Fibroblast of pulmonary artery (primary cell): ENCODE measurements at regions not wholly inside any gene's neighbourhood (a gene's known extent, or its start where the extent isn't known, plus 50 kb on each side); places are given as distances from the start of the nearest gene placed in this dataset.
A peak's percentile ranks its signal among the peaks of the same experiment; 100 is the strongest.
"Not testable (repeated sequence)": the region's sequence is repeated elsewhere in the genome, so short reads cannot be mapped to it uniquely, and the experiment has no call there.

Source experiments
- DNase-seq: peaks from one replicate; pipeline ENCODE4 v3.0.0-alpha.2; 2010; ENCODE audit warnings: low read depth
- H3K4me3 ChIP-seq: replicated peaks from 2 replicates; pipeline ENCODE4 v1.5.1; 2011; ENCODE audit warnings: low read depth, mild to moderate bottlenecking, control low read depth, low read length, moderate library complexity
- CTCF ChIP-seq: IDR thresholded peaks from 2 replicates; pipeline ENCODE4 v1.5.1; 2011; ENCODE audit warnings: mild to moderate bottlenecking, control low read depth, low read length, inconsistent platforms; ENCODE audit errors: missing control alignments

DNA sequence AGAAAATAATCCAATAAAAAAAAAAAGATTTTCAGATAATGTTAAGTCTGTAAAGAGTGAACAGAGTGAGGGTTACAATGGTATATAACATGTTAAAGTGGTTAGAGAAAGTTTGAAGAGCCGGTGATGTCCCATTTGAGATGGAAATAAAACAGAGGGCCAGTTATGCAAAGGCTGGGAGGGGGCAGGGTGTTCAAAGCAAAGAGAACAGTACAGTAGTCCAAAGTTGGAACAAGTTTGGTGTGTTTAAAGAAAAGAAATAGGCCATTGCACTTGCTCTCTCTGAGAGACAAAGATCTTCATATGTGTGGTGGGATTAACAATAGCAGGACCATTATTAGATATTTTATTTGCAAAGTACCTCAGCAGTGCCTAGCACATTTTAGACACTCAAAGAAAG is 179.5 kb upstream of the PKN2 start:
- no peak for TF ChIP-seq CTCF
- DNase-seq, result no peak
- no peak overlapping the region for H3K4me3 ChIP-seq

GRCh38 chr1:88509379-88509778 is 174.7 kb upstream of the PKN2 start:
- DNase-seq, result peak; percentile 4
- TF ChIP-seq CTCF, result no peak
- no peak overlapping the region for H3K4me3 ChIP-seq

- no peak for DNase-seq
- no peak overlapping the region for H3K4me3 ChIP-seq
- no peak for TF ChIP-seq CTCF
Observed at GRCh38 chr1:88514544-88515060, 169.5 kb upstream of the PKN2 start.

DNA sequence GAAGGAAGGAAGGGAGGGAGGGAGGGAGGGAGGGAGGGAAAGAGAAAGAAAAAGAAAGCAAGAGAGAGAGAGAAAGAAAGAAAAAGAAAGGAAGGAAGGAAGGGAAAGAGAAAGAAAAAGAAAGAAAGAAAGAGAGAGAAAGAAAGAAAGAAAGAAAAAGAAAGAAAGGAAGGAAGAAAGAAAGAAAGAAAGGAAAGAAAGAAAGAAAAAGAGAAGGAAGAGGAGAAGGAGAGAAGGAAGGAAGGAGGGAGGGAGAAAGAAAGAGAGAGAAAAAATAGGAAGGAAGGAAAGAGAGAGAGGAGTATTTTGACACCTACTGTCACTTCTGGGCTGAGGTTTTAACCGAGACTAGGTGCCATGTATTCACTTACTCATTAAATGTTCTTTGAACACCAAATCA is 166.6 kb upstream of the PKN2 start:
- not testable (repeated sequence) for DNase-seq, H3K4me3 ChIP-seq

DNA sequence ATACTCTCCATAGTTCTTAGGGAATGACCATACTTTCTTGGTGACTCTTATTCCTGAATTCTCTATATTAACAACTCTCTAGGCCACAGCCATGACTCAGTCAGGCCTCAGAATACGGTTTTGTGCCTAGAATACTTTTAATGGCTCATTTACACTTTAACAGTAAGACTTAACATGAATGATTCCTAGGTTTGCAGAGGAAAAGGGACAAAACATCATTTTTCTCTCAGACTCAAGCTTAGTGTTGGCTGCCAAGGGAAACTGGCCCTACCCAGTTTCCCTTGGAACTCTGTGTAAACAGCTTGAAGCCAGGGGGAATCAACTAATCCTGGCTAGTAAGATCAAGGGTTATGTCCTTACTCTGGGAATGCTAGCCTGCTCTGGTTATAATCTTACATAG is 164.9 kb upstream of the PKN2 start:
- no peak overlapping the region for H3K4me3 ChIP-seq
- no peak for DNase-seq
- no peak for TF ChIP-seq CTCF

DNA sequence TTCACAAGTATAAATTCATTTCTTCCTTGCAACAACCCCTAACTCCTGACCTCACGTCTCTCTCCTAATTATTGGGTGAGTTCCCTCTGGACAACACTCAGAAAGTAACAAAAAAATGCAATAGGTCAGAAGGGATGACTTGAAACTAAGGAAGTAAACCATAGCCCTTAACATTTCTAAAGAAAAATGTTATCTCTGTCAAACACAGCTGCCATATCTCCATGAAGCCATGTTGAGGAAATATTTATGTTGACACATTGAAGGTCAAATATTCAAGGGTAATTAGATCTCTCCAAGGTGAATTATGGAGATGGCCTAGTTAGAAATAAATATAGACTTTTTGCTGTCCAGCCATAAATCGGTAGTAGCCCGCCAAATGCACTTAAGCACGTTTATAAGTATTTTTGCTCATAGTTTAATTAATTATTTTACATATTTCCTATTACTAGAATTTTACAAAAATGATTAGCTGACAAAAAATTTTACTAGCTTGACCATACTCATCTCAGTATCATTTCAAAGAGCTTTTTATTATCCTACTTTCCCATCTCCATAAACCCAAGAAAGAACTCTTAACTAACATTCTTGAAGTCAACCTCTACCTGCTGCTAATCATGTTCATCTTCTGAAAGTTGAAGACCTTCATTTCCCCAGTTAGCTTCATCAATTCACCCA is 160.1 kb upstream of the PKN2 start:
- DNase-seq, result no peak
- TF ChIP-seq CTCF, result no peak

DNA sequence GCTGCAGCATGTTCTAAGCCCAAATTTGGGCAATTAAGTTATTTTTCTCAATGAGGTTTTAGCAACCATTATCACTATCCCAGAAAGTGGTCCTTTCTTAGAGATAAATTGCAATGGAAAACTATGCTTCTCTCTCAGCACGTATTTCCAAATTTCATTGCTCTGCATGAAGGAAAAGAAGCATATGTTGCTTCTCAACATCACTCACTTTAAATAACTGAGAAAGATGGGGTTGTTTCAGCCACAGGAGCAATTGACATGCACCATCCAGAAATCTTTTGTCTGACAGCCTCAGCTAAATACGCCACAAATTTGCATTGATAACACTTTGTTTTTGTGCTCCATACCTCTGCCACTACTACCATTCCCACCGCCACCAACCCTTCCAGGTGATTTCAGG is 157.6 kb upstream of the PKN2 start:
- DNase-seq, result no peak
- H3K4me3 ChIP-seq, result no peak overlapping the region
- no peak for TF ChIP-seq CTCF

More for the DNA sequence above, 160.1 kb upstream of the PKN2 start:
- H3K4me3 ChIP-seq, result no peak overlapping the region
